ENCODE measurements at regions not wholly inside any gene's neighbourhood (a gene's known extent, or its start where the extent isn't known, plus 50 kb on each side); places are given as distances from the start of the nearest gene placed in this dataset.
"Not testable (repeated sequence)": the region's sequence is repeated elsewhere in the genome, so short reads cannot be mapped to it uniquely, and the experiment has no call there.

DNA sequence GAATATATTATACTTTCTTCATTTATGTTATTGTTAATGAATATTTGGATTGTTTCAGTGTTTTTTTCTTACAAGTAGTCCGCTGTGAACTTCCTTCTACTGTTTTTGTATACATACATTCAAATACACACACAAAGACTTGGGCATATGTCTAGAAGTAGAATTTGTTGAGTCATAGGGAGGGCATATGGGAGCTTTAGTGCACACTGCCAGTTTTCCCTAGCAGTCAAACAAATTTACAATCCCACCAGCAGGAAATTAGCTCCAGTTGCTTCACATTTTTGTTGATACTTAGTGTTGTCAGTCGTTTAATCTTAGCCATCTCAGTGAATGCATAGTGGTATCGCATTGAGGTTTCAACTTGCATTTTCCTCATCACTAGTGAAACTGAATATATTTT, 492.3 kb downstream of the DIPK2A start:
- no peak for DNase-seq (ENCODE audit: low spot score)

- no peak for DNase-seq (ENCODE audit: low spot score)
Observed at GRCh38 chr3:144466114-144466513, 494.5 kb downstream of the DIPK2A start.

- DNase-seq (ENCODE audit: low spot score) = no peak
Observed at GRCh38 chr3:144466540-144466939, 494.9 kb downstream of the DIPK2A start.

DNA sequence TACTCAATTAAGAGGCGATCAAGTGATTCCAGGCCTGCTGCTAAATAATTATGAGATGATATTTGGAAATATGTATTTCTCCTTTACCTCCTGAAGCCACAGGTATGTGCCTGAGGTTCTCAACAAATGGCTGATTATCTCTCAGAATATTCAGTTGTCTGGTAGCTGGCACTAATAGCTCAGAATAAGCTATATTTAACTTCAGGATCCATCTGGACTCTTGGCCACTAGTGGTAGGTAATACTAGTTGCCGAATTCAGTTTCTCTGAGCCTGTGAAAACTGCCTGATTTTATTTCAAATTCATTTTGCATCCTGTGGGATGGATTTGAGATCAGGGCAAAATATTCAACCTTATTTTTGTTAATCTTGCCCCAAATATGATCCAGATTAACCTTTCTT, 499.0 kb downstream of the DIPK2A start:
- DNase-seq (ENCODE audit: low spot score) = no peak

- no peak for DNase-seq (ENCODE audit: low spot score)
Observed at GRCh38 chr3:144477593-144477992, 506.0 kb downstream of the DIPK2A start.

DNA sequence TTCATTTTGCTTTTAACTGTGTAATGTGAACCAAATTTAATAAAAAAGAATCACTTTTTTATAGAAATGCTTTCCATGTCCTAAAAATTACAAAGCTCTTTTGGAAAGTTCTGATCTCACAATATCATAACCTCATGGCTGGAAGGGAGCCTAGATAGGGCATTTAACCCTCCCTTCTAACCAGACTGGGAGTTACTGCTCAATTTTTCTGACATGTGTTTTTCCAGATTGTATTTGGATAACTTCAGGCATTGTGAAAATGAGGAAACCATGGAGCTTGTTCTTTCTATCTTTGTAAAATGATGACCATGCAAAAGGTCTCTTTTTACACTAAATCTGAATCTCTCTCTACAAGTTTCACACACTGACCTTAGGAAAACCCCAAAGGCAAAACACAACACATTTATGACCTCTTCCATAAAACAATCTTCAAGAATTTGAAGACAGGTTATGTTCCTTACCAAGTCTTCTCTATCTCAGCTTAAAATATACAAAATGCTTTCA, 508.8 kb downstream of the DIPK2A start:
- no peak for DNase-seq (ENCODE audit: low spot score)

DNA sequence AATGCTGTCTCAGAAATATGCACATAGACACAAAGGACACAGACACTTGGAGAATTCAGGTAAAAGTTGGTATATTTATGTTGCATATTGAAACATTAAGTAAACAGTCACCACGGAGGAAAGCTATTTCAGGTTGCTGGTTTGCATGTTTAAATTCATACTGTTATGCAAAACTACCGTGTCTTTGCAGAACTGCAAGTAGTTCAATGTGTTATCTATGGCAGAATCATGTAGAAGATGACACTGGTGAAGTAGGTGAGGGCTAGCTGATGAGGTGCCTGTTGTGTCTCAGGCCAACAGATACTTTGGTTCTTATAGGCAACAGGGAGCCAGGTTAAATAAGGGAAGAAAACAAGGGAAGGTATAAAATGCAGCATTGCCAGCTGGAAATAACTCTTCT, 511.3 kb downstream of the DIPK2A start:
- DNase-seq (ENCODE audit: low spot score) = no peak

DNA sequence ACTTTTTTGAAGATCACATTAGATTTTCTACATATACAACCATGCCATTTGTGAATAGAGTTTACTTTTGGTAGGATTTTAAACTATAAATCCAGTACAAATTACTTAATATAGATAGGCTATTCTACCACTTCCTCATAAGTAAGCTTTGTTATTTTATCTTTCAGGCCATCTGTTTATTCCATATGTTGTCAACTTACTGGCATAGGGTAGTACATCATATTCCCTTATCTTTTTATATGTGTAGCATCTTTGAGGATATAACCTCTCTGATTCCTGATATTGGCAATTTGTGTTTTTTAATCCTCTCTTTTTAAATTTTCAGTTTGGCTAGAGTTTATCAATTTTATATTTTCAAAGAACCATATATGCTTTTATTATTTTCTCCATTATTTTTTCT, 515.4 kb downstream of the DIPK2A start:
- DNase-seq (ENCODE audit: low spot score) = no peak

- DNase-seq (ENCODE audit: low spot score) = no peak
Observed at GRCh38 chr3:144488927-144489326, 517.3 kb downstream of the DIPK2A start.

DNA sequence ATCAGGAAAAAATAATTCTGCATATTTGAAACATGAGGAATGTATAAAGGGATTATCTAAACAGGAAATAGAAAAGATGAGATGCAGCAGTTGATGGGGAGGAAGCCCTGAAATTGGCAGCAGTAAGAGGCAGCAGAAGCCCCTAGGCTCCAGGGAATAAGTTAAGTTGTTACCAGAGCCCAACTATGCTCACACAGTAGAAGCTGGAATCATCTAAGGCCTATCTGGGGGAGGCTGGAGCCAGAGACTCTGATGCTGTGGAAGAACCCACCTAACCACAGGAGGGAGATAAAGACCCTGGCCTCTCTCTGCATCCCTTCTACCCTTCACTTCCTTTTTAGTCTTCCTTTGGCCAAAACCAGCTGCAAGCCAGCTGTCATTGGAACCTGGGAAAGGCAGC, 519.7 kb downstream of the DIPK2A start:
- no peak for DNase-seq (ENCODE audit: low spot score)

GRCh38 chr3:144494651-144495050, 523.0 kb downstream of the DIPK2A start:
- DNase-seq (ENCODE audit: low spot score) = not testable (repeated sequence)

DNA sequence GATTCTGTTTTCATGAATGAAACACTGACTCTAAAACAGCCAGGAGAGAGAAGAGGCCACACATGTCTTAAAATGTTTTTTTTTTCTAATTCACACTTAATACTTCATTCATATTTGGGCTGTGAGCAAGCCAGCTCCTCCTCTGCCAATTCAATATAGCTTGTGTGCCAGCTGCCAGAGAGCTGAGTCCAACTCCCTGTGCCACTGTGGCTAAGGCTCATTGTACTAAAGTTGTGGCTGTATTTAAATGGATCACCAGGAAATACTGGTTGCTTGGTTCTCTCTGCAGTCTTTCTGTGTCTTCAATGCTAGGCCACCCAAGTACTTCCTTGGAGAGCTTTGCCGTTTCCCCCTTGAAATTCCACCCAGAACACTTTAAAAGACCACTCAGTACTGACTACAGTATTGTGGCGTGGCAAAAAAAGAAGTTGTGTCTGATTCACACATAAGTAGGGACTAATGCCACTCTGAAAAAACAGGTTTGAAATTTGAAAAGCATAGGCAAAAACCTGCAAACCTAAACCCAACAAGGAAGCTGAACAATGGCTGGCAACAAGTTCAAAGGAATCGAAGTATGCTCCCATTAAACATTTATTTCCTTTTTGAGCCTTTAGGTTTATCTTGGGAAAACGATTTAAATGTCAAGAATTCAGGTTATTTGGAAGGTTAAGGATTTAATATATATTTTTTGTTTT, 524.7 kb downstream of the DIPK2A start:
- DNase-seq (ENCODE audit: low spot score) = no peak

GRCh38 chr3:144497452-144497851, 525.8 kb downstream of the DIPK2A start:
- no peak for DNase-seq (ENCODE audit: low spot score)

DNA sequence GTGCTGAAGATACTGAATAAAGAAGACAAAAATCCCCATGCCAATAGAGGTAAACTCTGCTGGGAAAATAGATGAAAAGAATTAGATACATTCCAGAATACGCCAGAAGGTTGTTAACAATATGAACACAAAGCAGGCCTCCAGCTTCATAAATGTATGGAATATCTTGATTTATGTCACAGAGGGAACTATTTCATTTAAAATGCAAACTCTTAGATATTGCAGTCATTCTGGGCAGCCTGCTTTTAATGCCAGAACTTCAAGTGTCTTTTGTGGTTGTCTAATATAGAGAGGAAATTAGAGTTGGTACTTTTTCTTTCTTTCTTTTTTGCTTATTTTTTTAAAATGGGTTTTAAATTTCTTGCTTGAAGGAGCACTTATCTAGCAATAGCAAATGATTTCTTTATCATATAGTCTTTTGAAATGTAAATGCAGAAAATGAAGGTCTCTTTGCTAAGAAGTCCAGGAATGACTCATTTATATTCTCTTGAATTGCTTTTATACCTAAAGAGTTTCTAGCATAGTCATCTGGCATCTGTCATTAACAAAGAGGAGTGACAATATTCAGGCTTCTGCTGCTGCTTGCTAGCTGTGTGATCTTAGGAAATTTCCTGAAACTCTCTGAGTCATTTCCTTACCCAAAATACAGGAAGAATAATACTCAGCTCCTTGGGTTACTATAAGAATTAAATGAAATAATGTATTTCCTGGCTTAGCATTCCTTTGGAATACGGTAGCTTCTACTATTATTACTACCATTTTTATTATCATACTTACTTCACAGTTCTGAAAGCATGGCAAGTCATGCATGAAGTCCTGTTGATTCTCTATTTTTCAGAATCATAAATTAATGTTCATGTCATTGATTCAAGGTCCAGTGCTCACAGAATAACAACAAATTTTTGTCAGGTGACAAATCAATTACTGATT, 527.6 kb downstream of the DIPK2A start:
- DNase-seq (ENCODE audit: low spot score) = no peak

- no peak for DNase-seq (ENCODE audit: low spot score)
Observed at GRCh38 chr3:144501467-144501866, 529.8 kb downstream of the DIPK2A start.

DNA sequence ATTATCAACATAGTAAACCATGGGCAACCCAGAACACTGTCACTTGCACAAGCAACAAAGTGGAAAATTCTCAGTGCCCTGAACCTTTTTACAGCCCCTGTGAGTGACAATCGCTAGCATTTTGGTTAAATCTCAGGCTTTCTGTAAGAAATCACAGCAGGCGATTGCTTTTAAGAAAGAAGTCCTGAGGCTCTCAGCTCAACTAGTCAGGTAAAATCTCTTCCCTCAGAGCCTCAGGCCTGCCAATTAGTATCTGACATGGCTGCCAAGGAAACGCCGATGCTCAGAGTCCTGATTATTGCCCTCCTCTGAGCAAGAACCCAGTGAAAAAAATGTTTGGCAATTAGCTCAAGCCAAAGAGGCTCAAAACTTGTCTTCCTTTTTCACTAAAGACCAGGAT, 530.8 kb downstream of the DIPK2A start:
- DNase-seq (ENCODE audit: low spot score) = no peak

- not testable (repeated sequence) for DNase-seq (ENCODE audit: low spot score)
Observed at GRCh38 chr3:144506375-144506774, 534.8 kb downstream of the DIPK2A start.

DNA sequence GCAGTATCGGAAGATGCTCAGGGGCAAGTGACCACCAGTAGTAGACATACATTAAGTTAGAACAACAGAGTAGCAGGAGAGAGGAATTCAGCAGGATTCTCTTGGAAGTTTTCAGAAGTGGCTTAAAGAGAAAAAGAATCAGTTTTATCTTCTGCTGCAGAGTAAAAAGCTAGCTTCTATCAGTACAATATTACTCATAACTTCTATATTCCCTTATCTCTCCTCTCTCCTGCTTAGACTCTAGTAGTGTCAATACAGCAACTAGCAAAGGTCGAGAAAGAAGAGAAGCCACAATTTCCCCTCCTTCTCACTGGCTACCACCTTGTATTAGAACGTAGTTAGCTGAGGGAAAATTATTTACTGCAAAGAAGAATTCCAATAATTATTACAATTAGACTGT, 539.7 kb downstream of the DIPK2A start:
- no peak for DNase-seq (ENCODE audit: low spot score)

DNA sequence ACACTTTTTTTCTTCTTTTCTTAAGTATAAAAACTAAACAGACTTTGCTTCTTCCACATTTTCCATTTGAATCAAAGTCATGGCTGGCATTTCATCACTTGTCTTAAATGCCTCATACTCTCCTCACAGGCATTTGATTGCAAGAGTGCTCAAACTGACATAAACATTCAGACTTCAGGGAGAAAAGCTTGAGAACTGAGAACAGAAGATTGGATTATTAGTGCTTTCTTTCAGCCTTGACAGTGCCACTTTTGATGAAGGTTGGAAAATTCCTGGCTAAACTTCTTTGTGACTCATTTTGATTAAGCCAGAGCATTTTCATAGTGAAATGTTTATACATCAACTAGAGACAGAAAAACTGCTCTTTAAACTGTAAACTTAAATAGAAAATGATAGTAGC, 544.4 kb downstream of the DIPK2A start:
- no peak for DNase-seq (ENCODE audit: low spot score)

DNA sequence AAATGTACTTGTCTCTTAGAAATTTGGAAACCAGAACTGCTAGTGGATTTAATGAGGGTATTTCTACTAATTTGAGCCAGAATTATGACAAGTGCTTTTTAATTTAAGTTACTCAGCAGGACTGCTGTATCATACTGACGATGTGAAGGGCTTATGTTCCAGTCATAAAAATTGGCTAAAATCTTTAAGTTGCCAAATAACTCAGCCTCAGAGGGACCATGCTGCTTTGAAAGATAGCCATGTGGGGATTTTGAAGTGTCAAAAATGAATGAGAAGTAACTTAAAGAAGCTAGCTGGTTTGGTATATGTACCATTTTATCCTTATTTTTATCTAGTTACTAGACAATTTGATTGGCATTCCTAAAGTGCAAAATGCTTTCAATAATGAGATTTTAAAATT, 545.0 kb downstream of the DIPK2A start:
- no peak for DNase-seq (ENCODE audit: low spot score)

DNA sequence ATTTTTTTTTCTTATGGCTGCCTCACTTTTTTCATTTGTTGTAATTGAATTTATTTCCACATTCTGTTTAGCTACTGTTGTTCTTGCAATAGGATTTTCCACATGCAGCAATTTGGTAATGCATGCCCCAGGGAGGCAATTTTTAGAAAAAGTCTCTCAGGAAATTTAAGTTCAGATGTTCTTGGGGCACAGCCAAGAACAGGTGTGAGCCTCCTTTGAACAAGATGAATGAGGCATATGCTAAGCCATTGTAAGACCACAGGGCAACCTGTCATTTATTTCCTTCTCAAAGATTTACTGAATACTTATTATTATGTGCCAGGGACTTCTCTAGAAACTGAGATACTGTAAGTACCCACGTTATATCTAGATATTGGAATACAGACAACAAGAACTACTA, 549.5 kb downstream of the DIPK2A start:
- DNase-seq (ENCODE audit: low spot score) = no peak

DNA sequence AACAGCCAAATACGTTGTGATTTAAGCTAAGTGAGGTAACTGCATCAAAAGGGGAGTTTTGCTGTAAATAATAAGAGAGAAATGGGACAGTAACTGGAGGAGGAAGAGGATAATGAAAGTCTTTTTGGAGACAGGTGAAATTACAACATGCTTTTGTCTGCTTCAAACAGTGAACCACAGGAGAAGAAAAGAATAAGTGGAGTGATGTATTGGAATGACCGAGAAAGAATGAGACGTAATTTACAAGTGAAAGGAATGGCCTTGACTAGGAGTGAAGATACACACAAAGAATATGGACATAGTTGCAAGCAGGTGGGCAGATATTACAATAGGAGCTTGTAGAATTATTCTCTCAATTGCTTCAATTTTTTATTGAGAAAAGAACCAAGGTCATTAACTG, 550.8 kb downstream of the DIPK2A start:
- DNase-seq (ENCODE audit: low spot score) = no peak

GRCh38 chr3:144523396-144523795, 551.8 kb downstream of the DIPK2A start:
- no peak for DNase-seq (ENCODE audit: low spot score)
